Caki2 (cell line): ENCODE measurements at regions not wholly inside any gene's neighbourhood (a gene's known extent, or its start where the extent isn't known, plus 50 kb on each side); places are given as distances from the start of the nearest gene placed in this dataset.

Experiments
- DNase-seq: peaks from one replicate; pipeline ENCODE4 v3.0.0-alpha.2; 2015; ENCODE audit warnings: low read depth
- in situ Hi-C: cut with HindIII; loops from 2 replicates; pipeline ENCODE4 v1.10.0; 2016; ENCODE audit warnings: low sequenced_read_pairs, low pct_unique_long_range_greater_than_20kb, mixed read lengths

DNA sequence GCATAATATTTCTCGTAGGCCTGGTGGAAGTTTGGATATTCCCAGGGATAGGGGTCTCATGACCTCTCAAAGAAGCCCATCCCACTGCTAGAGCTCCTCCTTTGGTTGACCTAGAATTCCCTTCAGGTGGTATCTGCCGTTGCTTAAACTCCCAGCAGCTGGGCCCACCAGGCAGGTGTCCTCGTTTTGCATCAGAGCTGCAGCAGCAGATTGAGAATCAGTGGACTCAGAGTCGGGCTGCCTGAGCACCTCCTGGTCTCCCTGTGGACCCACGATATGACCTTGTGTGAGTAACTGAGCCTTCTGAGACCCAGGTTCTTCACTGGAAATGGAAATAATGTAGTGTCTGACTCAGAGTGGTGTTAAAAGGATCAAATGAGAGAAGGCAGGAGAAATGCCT is 132.7 kb downstream of the PAPOLA start:
- no peak for DNase-seq
- in situ Hi-C loops, result no loop called here

DNA sequence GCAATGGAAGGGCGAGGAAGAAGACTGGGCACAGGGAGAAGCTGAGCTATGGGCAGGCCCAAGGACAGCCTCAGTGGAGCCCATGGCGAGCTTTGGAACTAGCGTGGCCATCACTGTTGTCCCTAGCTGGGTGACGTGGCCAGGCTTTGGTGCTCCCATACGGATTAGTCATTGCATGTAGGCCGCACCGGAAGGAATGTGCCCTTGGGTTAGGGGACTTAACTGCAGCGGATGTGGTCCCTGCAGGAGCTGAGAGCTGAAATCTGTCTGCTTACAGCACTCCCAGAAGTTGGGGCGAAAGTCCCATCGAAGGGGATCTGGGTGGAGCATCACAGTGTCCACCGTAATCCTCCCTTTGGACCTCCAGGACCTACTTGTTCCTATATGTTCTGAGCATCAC is 133.7 kb downstream of the PAPOLA start:
- in situ Hi-C loops, result no loop called here
- no peak for DNase-seq

DNA sequence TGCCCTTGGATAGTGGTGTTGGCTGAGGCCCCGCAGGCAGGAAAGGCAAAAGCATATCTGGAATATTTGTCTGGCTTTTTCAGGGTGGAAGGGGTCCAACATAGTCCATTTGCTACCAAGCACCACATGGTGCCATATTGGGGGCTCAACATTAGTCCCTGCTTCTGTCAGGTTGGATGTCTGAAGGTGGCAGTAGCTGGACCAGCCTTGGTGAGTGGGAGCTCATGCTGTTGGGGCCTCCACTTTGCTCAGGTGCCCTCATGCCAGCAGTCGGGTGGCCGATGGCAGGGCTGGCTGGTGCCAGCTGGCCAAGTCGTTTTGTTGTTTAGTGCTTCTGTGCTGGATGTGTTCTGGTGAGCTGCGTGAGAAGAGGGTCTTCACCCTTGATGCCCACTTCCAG is 135.3 kb downstream of the PAPOLA start:
- DNase-seq, result no peak
- in situ Hi-C loops, result no loop called here

DNA sequence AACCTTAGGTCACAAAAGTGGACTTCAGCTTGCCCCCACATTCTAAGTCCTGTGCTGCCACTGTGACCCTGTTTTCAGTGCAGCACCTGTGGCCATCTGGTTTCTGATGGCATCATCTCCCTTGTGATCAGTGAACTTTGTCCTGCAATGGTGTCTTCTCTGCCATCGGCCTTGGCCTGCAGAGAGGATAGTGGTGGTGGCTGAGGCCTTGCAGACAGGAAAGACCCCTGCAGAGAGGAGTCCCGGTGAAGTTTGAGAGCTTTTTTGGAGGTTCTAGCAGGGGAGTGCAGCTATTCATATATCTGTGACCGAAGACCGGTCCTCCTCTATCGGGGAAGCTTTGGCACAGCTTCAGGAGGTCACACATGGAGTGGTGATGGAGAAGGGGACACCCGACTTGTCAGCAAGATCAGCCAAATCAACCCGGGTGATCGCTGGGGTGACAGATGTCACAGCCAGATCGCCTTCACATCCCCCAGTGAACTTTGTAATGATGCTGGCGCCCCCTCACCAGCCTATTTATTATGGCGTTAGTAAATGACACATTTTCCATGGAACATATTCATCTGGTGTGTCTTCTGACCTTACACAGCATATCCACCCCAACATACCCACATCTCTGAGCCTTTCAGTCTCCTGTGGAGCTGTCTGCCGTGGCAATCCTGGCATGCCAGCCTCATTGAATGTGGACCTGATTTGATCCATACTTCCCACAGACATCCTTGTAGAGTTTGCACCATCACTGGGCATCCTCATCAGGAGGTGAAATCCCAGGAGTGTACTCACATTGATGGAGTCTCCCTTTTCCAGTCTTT is 136.1 kb downstream of the PAPOLA start:
- DNase-seq, result no peak
- in situ Hi-C loops, result no loop called here

DNA sequence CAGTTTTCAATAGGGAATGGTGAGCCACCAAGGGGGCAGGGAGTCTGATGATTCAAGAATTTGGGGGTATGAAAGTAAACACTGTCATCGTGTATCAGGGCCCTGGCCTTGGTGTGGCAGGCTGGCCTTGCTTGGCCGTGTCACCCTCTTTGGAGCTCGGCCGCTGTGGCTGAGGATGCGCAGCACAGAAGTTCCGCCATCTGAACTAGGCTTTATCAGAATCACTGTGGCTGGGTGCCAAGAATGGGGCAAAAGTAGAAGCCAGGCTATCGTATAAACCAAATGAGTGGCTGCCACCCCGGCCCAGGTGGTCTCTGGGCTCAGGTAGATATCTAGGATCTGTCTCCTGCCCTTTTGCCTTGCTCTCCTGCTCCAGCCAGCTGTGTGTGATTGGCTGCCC is 137.4 kb downstream of the PAPOLA start:
- in situ Hi-C loops, result no loop called here
- DNase-seq, result no peak

DNA sequence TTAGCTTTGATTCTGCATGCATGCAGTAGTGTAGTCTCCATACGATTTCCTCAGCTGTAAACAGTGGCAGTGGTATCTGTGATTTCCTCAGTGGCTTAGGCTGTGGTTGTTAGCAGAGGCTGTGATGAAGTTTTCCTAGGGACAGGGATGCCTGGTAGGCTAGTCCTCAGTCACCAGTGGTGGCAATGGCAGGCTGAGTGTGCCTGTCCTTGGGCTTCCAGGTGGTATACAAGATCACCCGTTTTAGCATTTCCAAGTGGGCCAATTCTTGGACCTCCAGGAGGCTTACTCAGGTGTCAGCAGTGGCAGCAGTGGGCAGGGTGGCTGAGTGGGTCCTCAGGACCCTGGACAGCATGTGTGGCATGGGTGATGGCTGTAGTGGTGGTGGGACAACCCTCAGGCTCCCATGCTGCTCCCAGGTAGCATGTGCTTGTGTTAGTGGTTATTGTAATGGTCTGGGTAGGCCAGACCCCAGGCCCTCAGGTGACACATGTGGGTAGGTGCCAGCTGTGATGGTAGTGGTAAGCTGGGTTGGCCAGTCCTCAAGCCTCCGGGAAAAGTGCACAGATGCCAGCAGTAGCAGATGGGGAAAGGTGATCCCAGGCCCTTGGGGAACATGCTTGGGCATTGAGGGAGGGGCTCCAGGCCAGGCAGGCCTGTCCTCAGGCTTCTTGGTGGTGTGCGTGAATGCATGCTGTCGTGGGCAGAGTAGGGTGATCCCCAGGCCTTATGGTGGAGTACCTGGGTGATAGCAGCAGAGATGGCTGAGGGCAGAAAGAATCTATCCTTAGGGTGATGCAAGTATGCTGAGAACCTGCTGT is 146.5 kb downstream of the PAPOLA start:
- in situ Hi-C loops, result no loop called here
- DNase-seq, result no peak

DNA sequence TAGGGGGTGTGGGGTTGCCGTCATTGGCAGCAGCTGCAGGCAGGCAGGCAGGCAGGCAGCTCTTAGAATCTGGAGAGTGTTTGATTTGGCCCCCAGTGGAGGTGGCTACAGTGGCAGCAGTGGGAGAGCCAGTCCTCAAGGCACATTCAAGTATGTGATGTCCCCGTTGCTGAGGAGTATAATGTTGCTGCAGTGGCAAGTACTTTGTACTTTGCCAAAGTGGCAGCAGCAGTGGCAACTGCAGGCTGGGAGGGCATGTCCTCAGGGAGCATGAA is 147.1 kb downstream of the PAPOLA start:
- in situ Hi-C loops, result no loop called here

DNA sequence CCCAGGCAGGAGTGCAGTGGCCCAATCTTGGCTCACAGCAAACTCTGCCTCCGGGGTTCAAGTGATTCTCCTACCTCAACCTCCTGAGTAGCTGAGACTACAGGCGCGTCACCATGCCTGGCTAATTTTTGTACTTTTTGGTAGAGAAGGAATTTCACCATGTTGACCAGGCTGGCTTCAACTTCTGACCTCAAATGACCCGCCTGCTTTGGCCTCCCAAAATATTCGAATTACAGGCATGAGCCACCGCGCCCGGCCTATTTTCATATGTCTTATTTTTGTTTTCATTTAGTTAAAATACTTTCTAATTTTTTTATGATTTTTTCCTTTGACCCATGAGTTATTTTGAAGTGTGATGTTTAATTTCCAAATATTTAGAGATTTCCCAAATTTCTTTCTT is 143.6 kb upstream of the VRK1 start:
- DNase-seq, result no peak
- in situ Hi-C loops, result no loop called here

More for the DNA sequence above, 147.1 kb downstream of the PAPOLA start:
- DNase-seq, result no peak

DNA sequence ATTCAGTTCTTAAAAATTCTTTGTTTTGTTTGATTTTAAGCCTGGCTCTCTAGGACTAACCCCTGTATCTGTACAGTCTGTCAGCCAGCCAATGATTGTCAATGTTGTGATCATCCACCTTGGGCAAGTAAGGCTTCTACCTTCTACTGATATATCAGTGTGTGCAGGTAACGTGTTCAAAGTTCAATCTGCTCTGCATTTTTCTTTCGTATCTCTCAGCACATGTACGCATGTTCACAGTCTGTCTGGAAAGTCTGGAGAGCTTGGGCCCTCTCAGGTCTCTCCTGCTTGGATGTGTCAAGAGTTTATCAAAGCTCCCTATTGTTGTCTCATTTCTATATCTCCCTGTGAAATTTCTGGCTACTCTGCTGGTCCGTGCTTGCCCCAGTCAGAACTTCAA is 138.6 kb upstream of the VRK1 start:
- no peak for DNase-seq
- in situ Hi-C loops, result no loop called here

DNA sequence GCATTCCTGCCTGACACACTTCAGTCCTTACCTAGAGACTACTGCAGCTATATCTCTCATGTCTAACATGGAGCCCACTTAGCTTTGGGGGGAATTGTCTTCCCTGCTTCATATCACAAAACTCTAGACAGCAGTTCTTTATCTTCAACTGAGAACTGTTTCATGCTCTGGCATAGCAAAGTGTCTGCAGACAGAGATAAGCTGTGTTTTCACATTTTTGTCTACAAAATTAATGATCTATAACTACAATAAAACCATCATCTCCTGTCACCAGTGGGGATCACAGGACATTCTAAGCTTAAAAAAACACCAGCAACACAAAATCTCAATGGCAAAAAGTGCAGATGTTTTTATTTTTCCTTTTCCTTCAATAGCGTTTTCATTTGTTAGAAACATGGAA is 137.1 kb upstream of the VRK1 start:
- in situ Hi-C loops, result no loop called here
- no peak for DNase-seq

DNA sequence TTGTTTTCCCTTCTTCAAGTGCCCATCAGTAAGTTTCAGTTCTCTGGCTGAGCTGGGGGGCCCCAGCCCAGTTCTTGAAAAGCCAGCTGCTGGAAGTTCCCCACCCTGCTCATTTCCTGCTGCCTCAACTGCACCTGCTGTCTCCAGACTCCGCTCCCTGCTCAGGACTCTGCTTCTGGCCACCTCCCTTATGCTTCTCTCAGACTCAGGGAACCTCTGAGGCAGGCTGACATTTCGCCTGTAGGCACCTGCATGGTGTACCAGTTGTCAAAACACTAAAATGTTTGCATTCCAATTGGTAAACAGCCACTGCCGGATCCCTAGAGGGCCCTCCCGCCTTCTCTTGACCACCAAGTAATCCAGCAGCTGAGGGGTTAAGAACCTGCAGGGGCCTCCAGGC is 136.5 kb upstream of the VRK1 start:
- no peak for DNase-seq
- in situ Hi-C loops, result no loop called here

DNA sequence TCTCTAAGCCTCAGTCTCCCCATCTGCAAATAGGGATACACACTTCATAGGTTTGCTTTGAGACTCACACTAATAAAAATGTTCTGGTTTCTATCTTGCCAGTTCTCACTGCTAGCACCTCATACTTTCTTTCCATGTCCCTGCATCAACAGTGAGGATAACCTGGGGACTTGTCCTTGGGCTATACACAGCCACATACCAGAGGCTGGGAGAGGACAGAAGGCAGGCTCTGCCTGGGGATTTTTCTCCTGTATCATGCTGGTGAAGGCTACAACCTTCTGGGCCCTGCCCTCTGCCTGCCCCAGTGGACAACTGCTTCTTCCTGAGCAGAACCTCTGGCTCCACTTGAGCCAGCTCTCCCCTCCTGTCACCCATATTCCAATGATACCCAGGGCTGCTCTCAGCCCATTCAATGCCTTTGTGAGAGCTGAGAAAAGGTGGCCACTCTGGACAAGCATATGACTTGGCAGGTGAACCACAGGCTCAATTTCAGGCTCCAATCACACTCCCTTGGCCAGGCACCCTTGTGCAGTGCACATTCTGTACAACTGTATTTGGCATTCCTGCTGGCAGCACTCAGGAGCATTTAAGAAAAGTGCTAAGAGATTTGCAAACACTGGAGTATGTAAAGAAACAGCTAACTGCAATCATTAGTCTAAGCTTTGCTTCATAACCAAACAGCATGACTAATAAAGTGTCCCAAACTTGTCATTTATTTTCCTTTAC is 135.8 kb upstream of the VRK1 start:
- DNase-seq, result no peak
- in situ Hi-C loops, result no loop called here

DNA sequence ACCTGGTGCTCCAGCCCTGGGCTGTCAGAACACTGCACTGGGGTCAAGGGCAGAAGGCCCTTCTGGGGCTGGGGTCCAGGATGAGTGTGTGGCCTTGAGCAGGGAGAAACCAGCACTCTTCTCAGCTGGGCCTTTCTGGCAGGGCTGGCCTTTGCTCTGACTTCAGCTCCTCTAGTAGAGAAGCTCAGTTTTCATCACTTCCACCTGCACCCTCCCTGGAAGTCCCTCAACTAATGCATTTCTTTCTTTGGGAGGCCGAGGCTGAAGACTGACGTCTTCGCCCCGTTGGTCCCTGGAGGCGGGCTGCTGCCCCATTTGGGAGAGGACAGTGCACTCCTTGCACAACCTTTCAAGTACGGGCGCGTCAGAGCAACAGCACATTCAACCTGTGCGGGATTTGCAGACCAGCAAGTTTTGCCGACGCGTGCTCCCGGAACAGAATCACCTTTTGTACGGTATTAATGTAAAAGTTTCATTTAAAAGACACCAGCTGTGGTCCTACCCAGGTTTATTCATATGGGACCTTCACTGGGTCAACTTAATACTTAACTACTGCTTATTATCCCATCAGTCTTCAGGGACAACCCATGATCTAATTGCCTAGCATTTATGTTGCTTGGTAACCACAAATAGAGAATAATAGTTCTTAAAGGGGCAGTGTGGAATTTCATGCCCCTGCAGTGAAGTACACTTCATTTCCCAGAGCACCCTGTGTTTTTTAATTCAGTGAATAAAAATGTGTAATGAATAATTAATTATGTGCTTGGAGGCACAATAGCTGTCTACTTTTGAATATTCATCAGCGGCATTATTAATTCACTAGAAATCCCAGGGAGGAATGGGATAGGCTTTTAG is 134.8 kb upstream of the VRK1 start:
- no peak for DNase-seq
- in situ Hi-C loops, result no loop called here

DNA sequence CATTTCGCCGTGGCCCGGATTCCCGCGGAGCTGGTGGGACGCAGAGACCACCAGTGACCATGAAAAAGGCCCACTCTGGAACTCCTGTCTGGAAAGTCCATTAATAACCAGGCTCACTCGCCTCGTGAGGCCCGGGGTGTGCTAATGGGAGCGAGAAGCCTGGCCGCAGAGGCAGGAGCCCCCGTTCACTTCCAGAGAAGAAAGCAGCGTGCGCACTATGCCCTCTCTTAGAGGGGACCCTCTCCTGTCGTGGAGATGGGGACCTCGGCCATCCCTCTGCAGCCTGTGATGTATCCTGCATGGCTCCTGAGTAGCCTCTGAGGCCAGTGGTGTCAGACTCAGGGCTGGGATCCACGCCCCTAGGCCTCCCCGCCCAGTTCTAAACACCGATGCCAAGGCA is 134.1 kb upstream of the VRK1 start:
- in situ Hi-C loops, result no loop called here
- DNase-seq, result no peak

DNA sequence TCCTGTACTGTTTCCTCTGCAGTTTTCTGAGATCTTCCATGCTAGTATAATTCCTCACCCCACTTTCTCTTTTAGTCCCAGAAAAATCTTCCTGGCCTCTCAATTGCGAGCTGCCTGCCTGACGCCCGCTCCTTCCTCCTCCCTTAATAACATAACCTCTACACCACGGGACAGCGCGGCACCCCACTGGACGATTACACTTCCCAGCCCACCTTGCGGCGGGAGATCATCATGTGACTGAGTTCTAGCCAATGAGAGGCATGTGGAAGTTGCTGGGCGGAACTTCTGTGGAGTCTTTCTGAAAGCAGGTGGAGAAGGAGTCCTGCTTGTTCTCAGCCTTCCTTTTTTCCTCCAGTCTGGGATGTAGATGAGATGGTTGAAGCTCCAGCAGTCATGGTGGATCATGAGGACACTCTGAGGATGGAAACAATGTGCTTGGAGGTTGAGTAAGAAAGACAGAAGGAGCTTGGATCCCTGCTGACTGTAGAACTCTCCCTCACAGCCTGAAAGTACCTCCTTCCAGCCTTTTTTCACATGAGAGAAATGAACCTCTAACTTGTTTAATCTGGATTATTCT is 133.6 kb upstream of the VRK1 start:
- no peak for DNase-seq
- in situ Hi-C loops, result no loop called here

DNA sequence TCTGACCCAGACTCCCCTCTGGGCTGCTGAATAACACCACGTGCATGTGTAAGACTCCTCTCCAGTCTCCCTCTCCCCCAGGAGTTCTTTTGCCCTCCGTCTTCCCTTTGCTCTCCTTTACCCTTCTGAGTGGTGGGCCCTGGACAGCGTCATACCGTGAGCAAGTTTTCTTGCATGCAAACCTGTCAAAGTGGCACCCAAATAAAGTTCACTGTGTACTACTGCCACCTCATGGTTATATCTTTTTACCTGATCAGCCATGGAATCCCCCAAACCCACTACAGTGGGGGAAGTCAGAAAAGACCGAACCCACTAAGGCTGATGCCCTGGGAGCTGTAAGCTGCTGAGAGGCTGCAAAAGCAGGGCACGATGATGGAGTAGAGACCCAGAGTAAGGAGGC is 131.1 kb upstream of the VRK1 start:
- in situ Hi-C loops, result no loop called here
- DNase-seq, result no peak

DNA sequence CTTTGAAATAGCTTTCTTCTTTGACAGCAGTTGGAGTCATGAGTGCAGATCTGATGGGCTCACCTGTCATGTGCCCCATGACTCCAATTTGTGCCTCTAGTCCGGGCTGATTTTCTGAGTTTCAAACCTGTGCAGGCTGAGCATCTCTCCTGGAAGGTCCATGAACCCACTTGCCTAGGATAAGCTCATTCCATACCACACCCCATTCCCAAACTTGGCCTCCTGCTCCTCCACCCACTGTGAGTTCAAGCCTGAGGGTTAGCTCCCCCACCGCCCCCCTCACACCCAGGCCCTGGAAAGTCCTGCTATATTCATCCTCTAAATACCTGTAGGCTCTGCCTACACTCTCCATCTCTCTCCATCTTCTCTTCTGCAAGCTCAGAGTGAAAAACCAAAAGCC is 126.8 kb upstream of the VRK1 start:
- in situ Hi-C loops, result no loop called here
- no peak for DNase-seq

DNA sequence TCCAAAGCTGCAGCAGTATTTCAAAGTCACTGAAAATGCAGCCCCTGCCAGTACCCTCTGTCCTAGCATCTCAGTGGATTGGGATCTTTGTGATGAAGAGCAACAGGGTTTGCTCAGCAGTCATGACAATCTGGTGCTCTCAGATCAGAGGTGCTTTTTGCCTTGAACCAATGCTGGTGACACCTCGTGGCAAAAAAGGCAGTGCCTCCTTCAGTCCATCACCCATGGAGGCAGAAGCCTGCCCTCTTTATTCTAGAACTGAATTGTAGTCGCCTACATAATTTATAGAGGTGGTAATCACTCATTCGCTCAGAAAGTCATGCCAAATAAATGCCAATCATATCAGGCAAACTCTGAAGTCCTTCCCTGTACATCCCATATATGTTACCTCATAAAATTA is 126.0 kb upstream of the VRK1 start:
- DNase-seq, result no peak
- in situ Hi-C loops, result no loop called here
